Nephron progenitor cell (in vitro differentiated cells): ENCODE measurements at regions not wholly inside any gene's neighbourhood (a gene's known extent, or its start where the extent isn't known, plus 50 kb on each side); places are given as distances from the start of the nearest gene placed in this dataset.

ENCODE experiments used
- DNase-seq: peaks from one replicate; pipeline ENCODE4 v3.0.0; 2021
- H3K27ac Mint-ChIP-seq: 2 replicates; pipeline ENCODE4 v1.8.0; 2021; ENCODE audit warnings: mild to moderate bottlenecking, moderate library complexity, mixed read lengths
- H3K27me3 Mint-ChIP-seq: 2 replicates; pipeline ENCODE4 v1.8.0; 2021; ENCODE audit warnings: mild to moderate bottlenecking, low read depth, mixed read lengths; ENCODE audit not compliant: poor library complexity
- H3K36me3 Mint-ChIP-seq: 2 replicates; pipeline ENCODE4 v1.8.0; 2021; ENCODE audit warnings: low read depth, mixed read lengths
- H3K4me1 Mint-ChIP-seq: 2 replicates; pipeline ENCODE4 v1.8.0; 2021; ENCODE audit warnings: mixed read lengths
- H3K4me3 Mint-ChIP-seq: 2 replicates; pipeline ENCODE4 v1.8.0; 2021; ENCODE audit warnings: mild to moderate bottlenecking, moderate library complexity, mixed read lengths
- H3K9me3 Mint-ChIP-seq: 2 replicates; pipeline ENCODE4 v1.8.0; 2021; ENCODE audit warnings: mild to moderate bottlenecking, moderate library complexity, mixed read lengths
- CTCF ChIP-seq: fragments of 200-600 bp; sonication (generic); IDR thresholded peaks from 2 replicates; pipeline ENCODE4 v1.5.0; 2021; ENCODE audit warnings: antibody characterized with exemption

DNA sequence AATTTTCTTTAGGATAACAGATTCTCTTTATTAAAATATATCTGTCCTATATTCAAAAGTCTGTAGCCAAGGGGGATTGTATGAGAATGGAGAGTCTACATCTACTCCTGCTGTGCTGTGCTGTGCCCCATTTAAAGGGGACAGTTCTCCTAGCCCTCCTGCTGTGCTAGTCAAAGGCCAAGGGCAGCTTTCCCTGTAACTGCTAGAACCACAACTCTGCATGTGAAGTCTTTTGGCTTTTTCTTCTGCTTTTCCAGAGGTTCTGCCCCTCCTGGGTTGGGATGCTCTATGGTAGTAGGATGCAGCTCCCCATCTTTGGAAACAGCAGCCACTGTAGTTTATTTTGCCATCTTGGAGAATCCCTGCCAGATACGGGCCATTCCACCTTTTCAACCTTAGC, 197.5 kb upstream of the JUN start:
- Mint-ChIP-seq H3K9me3 (no peaks in the 10 kb centered on the region), H3K27ac (no peak overlapping the region), H3K27me3 (no peaks in the 10 kb centered on the region), H3K4me3 (no peak overlapping the region), H3K36me3 (no peaks in the 10 kb centered on the region), H3K4me1 (peaks cover 38% of the 10 kb centered on the region)
- no peak for DNase-seq
- TF ChIP-seq CTCF: no peak

DNA sequence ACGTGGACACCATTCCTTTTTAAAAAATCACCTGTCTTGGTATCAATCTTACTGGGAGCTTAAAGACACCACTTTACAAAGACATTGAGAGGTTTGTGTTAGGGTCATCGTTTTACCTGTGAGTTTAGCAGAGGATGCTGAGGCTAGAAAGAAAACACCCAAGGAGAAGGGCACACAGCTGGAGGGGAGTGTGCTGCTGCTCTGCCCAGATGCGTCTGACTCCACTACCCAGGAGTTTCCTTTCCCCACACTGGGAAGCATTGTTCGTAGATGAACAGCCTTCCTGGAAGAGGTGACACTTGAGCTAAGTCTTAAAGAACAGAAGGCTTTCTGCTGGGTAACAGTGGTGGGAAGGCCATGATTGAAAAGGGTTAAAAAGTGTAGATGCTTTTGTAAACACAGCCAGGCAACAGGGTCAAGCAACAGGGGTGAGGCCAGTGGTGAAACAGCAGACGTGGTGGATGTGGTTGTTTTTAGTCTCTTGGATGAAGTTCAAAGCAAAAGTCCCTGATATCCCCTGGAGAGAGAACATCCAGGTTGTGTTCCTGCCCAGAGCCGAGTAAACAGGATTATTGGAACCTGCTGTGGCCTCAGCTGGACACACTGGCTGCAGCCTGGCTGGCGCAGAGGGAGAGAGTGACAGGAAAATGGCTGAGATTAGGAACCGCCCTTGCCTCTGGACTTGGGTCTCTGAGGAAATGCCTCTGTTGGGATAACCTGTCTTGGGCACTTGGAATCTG, 198.6 kb upstream of the JUN start:
- H3K4me1 Mint-ChIP-seq: peaks cover 34% of the 10 kb centered on the region
- TF ChIP-seq CTCF: no peak
- no peaks in the 10 kb centered on the region for H3K9me3 Mint-ChIP-seq
- no peaks in the 10 kb centered on the region for H3K36me3 Mint-ChIP-seq
- H3K27ac Mint-ChIP-seq: peak overlapping the region; percentile 24
- peak overlapping the region; percentile 10 for H3K4me3 Mint-ChIP-seq
- no peak for DNase-seq
- H3K27me3 Mint-ChIP-seq: peaks cover 3% of the 10 kb centered on the region

DNA sequence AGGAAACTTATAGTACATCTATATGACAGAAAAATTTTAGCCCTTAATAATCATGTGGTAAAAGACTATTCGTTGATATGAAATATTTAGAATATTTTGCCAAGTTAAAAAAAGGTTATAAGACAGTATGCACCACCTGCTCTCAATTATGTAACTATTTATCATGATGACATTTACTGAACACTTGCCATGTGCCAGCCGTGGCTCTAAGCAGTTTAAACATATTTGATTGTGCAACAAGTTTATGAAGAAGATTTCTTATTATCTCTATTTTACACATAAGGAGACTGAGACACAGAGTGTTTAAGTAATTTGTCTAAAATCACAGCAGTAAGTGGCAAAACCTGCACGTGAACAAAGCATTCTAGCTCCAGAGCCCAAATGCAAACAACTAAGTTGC, 199.3 kb upstream of the JUN start:
- TF ChIP-seq CTCF: no peak
- no peak for DNase-seq
- H3K4me3 Mint-ChIP-seq: no peak overlapping the region
- H3K36me3 Mint-ChIP-seq: no peaks in the 10 kb centered on the region
- H3K4me1 Mint-ChIP-seq: peaks cover 34% of the 10 kb centered on the region
- H3K9me3 Mint-ChIP-seq: no peaks in the 10 kb centered on the region
- H3K27ac Mint-ChIP-seq: no peak overlapping the region
- H3K27me3 Mint-ChIP-seq: peaks cover 5% of the 10 kb centered on the region

DNA sequence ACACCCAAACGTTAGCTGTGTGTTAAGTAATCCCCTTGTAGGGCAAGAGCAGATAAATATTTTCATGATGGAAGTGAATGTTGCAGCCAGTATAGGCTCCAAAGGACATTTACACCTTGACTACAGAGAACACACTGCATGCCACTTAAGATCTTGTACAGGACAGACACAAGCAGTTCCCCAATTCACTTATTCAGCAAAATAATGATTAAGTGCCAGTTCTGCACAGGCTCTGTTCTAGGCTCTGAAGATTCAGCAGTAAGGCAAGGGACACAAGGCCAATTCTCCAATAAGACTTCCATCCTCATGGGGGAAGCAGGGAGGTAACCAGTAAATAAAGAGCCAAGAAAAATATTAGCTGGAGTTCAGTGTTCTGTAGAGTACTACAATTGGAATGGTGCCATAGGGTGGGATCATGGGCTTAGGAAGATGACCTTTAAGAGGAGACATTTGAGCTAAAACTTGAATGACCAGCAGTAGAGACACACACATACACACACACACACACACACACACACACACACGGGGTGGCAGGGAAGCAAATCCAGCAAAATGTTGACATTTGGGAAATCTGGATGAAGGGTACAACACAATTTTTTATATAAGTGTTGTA, 199.9 kb upstream of the JUN start:
- H3K4me1 Mint-ChIP-seq: peaks cover 30% of the 10 kb centered on the region

GRCh38 chr1:58986996-58987767, 203.3 kb upstream of the JUN start:
- H3K36me3 Mint-ChIP-seq: no peaks in the 10 kb centered on the region
- H3K27ac Mint-ChIP-seq: no peak overlapping the region
- H3K4me3 Mint-ChIP-seq: no peak overlapping the region
- DNase-seq: no peak
- peaks cover 7% of the 10 kb centered on the region for H3K27me3 Mint-ChIP-seq
- TF ChIP-seq CTCF: no peak
- H3K4me1 Mint-ChIP-seq: peaks cover 22% of the 10 kb centered on the region
- H3K9me3 Mint-ChIP-seq: no peaks in the 10 kb centered on the region

More for the DNA sequence above, 199.9 kb upstream of the JUN start:
- Mint-ChIP-seq H3K27me3 (peaks cover 5% of the 10 kb centered on the region), H3K9me3 (no peaks in the 10 kb centered on the region), H3K4me3 (no peak overlapping the region), H3K27ac (no peak overlapping the region), H3K36me3 (no peaks in the 10 kb centered on the region)
- no peak for TF ChIP-seq CTCF
- DNase-seq: no peak
